ENCODE measurements at regions not wholly inside any gene's neighbourhood (a gene's known extent, or its start where the extent isn't known, plus 50 kb on each side); places are given as distances from the start of the nearest gene placed in this dataset.
"Not testable (repeated sequence)": the region's sequence is repeated elsewhere in the genome, so short reads cannot be mapped to it uniquely, and the experiment has no call there.

- DNase-seq, result no peak
Measured at GRCh38 chr7:125357676-125358455, 428.2 kb upstream of the POT1 start.

DNA sequence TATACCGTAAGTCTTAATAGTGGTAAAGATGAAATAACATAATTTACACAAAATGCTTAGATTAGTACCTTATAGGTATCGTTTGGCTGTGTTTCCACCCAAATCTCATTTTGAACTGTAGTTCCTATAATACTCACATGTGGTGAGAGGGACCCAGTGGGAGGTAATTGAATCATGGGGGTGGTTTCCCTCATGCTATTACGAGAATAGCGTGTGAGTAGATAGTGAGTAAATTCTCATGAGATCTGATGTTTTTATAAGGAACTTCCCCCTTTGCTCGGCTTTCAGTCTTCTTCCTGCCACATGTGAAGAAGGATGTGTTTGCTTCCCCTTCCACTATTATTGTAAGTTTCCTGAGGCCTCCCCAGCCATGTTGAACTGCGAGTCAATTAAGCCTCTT is 426.3 kb upstream of the POT1 start:
- DNase-seq, result no peak

DNA sequence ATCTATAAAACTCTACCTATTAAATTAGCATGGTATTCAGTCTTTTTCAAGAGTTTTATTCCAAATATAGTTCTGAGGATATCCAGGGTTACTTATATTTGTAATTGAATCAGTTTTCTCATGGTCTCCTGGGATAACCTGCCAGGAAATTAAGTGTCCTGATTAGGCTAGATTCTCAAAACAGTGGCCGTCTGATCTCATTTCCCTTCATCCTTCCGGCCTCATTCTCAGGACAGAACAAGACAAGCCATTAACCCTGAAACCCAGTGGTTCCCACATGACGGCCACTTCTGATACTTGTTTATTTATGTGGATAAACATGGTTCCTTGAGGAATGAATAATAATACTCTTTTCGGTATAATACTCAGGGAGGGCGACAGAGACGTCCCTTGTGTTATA is 417.6 kb upstream of the POT1 start:
- no peak for DNase-seq

GRCh38 chr7:125338110-125338509 is 408.5 kb upstream of the POT1 start:
- no peak for DNase-seq

GRCh38 chr7:125336326-125336725 is 406.7 kb upstream of the POT1 start:
- DNase-seq, result no peak

GRCh38 chr7:125326666-125327255 is 397.1 kb upstream of the POT1 start:
- DNase-seq, result no peak

DNA sequence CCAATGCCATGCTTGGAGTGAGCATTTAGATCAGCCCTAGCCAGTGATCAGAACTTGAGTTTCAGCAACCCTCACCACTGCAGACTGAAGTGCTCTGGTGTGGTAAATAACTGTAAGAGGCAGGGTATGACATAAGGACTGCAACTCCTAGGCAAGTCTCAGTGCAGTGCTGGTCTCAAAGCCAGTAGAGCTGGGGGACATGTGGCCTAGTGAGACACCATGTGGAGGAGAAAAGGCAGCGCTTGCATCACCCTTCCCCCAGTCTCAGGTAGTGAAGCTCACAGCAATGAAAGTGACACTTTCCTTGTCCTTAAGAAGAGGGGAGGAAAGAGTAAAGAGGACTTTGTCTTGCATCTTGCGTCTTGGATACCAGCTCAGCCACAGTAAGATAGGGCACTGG is 386.8 kb upstream of the POT1 start:
- DNase-seq, result no peak

DNA sequence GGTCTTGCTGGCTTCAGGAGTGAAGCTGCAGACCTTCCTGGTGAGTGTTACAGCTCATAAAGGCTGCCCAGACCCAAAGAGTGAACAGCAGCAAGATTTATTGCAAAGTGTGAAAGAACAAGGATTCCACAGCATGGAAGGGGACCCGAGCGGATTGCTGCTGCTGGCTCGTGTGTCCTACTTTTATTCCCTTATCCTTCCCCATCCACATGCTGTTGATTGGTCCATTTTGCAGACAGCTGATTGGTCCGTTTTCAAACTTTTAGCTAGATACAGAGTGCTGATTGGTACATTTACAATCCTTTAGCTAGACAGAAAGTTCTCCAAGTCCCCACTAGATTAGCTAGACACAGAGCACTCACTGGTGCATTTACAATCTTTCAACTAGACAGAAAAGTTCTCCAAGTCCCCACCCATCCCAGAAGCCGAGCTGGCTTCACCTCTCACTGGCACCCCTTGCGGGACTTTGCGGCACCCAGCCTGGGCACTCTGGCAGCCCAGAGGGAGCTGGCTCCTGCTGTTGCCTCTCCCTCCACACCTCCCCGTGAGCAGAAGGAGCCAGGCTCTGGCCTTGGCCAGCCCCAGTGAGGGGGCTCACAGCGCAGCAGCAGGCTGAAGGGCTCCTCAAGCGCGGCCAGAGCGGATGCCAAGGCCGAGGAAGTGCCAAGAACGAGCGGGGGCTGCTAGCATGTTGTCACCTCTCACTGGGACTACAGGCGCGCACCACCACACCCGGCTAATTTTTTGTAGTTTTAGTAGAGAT is 369.6 kb upstream of the POT1 start:
- no peak for DNase-seq

GRCh38 chr7:125279961-125280360 is 350.3 kb upstream of the POT1 start:
- no peak for DNase-seq

GRCh38 chr7:125278318-125278717 is 348.7 kb upstream of the POT1 start:
- no peak for DNase-seq

GRCh38 chr7:125274742-125275141 is 345.1 kb upstream of the POT1 start:
- not testable (repeated sequence) for DNase-seq

- not testable (repeated sequence) for DNase-seq
Measured at GRCh38 chr7:125264174-125264856, 334.7 kb upstream of the POT1 start.

DNA sequence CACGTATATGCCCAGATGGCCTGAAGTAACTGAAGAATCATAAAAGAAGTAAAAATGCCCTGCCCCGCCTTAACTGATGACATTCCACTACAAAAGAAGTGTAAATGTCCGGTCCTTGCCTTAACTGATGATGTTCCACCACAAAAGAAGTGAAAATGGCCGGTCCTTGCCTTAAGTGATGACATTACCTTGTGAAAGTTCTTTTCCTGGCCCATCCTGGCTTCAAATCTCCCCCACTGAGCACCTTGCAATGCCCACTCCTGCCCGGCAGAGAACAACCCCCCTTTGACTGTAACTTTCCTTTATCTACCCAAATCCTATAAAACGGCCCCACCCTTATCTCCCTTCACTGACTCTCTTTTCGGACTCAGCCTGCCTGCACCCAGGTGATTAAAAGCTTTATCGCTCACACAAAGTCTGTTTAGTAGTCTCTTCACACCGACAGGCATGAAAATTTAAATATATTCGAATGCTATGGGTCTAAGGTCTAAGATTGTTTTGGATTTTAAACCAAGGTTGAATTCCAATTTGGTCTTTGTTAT is 329.3 kb upstream of the POT1 start:
- DNase-seq, result not testable (repeated sequence)

DNA sequence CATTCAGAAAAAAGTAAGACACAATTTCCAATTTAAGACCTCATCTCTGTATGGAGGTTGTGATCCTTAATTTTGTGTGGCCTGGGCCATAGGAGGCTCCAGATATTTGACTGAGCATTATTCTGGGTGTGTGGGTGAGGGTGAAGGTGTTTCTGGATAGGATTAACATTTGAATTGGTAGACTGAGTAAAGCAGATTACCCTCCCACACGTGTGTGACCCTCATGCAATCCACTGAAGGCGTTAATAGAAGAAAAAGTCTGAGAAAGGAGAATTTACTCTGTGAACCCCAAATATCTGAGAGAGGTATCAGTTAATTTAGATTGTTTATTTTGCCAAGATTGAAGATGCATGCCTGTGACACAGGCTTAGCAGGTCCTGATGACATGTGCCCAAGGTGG is 328.0 kb upstream of the POT1 start:
- no peak for DNase-seq

DNA sequence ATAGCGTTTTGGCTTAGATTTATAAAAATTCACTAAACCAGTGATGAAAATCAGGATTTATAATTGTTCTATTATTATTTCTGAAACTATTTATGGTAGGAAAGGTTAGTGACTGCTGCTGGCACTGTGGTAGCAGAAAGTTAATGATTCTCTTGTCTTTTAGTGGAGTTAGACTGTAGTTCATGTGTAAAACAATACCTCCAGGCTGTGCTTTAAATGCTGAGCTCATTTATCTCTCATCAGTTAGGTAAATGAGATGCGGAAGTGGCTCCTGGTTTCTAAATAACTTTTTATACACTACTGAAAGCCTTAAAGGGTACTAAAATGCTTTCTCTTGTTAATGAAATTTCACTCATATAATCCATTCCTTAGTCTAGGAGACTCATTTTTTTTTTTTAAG is 326.8 kb upstream of the POT1 start:
- no peak for DNase-seq

DNA sequence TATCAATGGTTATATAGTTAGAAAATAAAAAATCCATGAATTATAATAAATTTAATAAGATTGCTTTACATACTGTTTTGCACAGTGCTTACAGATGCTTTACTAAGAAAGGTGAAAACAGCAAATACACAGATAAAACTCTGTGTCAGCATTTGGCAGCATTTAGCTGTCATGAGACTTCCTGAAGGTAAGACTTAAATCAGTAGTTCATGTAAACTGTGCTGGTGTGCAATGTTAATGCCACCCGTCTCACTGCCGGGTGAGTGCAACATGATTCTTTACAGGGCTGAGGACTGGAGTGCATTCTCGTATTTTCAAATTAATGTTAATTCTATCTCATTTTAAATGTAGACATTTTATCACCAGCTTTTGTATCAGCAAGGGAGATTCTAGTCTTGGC is 326.2 kb upstream of the POT1 start:
- no peak for DNase-seq

- DNase-seq, result no peak
Measured at GRCh38 chr7:125254566-125254965, 324.9 kb upstream of the POT1 start.

DNA sequence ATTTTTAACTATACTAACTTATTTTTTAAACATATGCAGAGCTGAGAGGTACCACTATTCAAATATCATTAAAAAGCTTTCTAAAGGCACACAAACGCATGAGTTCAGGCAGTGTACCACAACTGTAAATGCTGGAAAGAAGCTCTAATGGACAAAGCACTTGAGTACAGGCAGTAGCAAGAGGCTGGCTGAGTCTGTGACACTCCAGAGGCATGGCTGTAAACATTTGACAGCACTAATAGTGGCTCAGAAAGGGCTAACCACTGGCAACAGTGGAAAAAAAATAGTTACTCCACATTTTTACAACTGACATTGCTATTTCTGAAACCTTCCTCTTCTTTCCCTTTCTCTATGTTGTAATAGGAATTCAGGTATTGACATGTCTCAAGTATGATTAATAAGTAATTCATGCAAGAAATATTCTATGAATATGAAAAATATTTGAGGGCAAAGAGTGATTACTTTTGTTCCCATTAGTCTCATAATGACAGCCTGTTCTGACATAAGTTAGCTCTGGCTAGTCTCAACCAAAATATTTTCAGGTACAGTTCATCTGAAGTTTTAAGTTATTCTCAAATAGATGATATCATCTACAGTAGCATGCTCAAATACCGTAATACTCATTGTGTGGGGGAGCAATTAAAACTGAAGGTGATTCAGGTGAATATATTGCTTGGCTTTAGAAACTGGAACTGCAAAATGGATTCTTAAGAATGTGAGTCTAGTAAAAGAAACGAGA is 324.0 kb upstream of the POT1 start:
- no peak for DNase-seq

DNA sequence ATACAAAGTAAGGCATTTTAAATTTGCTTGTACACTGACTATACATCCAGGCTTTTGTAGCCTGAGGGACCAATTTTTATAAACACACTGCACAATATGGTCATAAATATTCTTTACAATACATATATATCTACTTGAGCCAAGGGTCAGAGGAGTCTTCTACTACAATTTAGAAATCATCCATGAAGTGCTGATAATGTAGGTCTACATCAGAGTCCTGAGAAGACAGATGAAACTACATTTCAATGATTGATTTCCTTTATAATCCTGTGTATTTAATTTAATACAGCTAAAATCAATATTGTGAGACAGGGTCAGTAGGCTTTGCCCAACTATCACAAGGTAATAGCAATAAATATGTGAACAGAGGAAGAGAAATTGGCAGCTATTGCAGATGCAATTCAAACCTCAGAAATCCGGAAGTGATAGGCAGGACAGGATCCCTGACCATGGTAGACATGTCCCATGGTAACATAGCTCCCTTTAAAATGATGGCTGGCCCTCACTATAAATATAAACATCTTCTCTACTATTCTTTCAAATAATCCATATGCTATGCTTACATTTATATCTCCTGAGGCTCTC is 318.0 kb upstream of the POT1 start:
- no peak for DNase-seq

GRCh38 chr7:125246706-125247105 is 317.1 kb upstream of the POT1 start:
- DNase-seq, result no peak

- no peak for DNase-seq
Measured at GRCh38 chr7:125241548-125241947, 311.9 kb upstream of the POT1 start.

DNA sequence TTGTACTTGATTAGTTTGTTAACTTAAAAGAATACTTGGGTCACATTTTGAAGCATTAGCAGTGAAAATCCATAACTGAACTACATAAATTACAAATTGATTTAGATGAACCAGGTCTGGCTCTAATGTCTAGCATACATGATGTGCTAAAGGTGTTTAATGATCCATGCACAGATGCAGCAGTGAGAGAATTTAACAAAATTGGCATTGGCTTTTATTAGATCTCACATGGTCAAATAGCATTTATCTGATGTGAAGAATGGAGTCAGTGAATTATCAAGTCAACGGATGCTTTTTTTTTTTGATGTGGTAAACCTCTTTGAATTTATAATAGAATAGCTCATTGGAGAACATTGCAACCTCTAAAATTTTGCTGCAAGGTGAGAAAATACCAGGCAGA is 293.0 kb upstream of the POT1 start:
- no peak for DNase-seq

Measured in right hindlimb (tissue), 1 donor.